MM.1S (cell line): ENCODE measurements at regions not wholly inside any gene's neighbourhood (a gene's known extent, or its start where the extent isn't known, plus 50 kb on each side); places are given as distances from the start of the nearest gene placed in this dataset.

ENCODE experiments used
- CTCF ChIP-seq: fragments of 300-600 bp; sonication (generic); IDR thresholded peaks from 2 replicates; pipeline ENCODE4 v1.5.1; 2016; ENCODE audit warnings: antibody characterized with exemption, low read length, mixed read lengths
- EZH2 ChIP-seq: fragments of 300-600 bp; sonication (generic); optimal IDR thresholded peaks from 2 replicates; pipeline ENCODE3; 2017; ENCODE audit warnings: low read depth, mild to moderate bottlenecking, antibody characterized with exemption, low read length, mixed read lengths

GRCh38 chr10:33979195-33979594 is 644.7 kb upstream of the NRP1 start:
- TF ChIP-seq EZH2: no peak
- no peak for TF ChIP-seq CTCF
